Activated T-helper 1 cell treated with anti-CD3 and anti-CD28 coated beads, Interleukin-2, amount 50 U/mL, for 16 hours (primary cell): ENCODE measurements at regions not wholly inside any gene's neighbourhood (a gene's known extent, or its start where the extent isn't known, plus 50 kb on each side); places are given as distances from the start of the nearest gene placed in this dataset.

Experiments used
- DNase-seq, 2 donors: peaks; one replicate each; pipeline ENCODE4 v3.0.0-alpha.2; 2020; ENCODE audit warnings: low read depth in 1 of 2, low spot score in 1 of 2

- no peak for DNase-seq
Measured at GRCh38 chr22:48683640-48684039, 1144.0 kb downstream of the BRD1 start.

- DNase-seq, result no peak
Measured at GRCh38 chr22:48682504-48682903, 1145.2 kb downstream of the BRD1 start.

- no peak for DNase-seq
Measured at GRCh38 chr22:48680601-48681000, 1147.1 kb downstream of the BRD1 start.

DNA sequence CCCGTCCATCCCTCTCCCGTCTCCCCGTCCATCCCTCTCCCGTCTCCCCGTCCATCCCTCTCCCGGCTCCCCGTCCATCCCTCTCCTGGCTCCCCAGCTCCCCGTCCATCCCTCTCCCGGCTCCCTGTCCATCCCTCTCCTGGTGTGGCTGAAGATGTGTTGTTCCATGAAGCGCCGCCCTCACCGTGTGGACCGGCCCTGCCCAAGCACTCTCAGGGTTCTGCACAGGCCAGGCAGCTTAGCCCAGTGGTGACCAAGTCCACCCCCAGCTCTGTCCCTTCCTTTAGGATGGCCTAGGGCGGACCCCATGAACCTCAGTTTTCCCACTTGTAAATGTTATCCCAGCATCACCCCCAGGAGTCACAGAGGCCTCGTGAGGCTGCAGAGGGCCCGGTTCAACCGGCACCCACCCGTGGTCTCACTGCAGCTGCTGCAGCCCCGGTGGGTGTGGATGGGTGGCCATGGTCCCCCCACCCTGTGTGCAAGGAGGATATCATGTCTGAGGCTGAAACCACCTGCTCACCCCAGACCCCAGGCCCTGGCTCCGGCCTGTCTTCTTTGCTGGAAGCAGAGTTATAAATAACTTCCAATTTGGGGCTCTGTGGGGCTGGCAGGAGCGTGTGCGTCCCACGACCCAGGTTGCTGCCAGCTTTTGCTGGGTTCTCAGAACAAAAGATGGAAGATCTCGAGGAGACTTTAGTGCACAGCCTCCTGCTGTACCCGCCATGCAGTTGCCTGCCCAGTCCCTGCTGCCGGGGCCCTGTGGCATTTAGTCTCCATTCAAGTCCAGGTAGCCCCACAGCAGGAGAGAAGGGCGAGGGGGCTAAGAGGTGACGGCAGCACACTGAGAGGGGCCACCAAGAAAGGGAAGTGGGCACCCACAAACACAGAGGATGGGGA, 1147.8 kb downstream of the BRD1 start:
- DNase-seq, result no peak

DNA sequence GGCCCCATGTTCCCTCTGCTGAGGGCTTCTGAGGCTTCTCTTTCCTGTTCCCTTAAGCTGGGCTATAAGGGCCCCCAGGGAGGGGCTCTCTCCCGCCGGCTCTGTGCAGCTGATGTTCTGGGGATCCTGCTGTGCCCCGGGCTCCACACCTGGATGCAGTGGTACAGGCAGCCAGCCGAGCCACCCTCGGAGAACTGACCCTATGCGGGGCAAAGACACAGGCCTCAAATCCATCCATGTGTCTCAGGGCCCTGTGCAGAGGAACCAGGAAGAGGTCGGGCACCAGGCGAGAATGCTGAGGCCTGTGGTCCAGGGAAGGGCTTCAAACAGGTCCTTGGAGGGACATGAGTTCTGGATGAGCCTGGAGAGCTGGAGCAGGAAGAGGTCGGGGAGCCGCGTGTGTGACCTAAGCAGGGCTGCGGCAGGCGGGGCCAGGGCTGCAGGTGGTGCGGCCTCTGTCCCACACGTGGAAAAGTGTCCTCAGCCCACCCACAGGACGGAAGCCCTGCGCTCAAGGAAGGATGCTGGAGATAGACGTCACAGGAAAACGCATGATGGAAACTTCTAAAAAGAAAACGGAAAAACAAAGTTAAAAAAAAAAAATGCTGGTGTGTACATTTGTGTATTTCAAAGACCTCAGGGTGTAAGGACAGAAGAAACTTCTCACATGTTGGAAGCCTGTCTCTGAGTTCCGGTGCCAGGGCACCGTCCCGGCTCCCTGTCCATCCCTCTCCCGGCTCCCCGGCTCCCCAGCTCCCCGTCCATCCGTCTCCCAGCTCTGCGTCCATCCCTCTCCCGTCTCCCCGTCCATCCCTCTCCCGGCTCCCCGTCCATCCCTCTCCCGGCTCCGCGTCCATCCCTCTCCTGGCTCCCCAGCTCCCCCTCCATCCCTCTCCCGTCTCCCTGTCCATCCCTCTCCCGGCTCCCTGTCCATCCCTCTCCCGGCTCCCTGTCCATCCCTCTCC, 1149.2 kb downstream of the BRD1 start:
- DNase-seq, result no peak

DNA sequence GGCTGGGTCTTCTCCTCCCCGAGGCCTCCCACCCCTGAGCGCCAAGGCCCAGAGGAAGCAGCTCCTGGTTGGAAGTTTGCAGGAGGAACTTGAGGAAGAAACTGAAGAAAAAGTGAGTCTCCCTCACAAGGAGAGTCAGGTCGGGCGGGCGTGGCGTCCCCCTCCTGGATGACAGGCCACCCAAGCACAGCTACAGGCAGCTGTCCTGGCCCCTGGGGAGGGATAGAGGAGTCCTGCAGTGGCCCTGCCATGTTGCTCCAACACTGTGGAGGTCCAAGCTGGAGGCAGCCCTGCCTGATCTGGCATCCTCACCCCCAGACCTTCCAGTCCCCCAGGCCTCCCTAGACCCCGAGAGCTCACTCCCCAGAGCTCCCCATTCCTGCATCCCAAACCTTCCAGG, 1150.1 kb downstream of the BRD1 start:
- DNase-seq, result no peak

- no peak for DNase-seq
Measured at GRCh38 chr22:48677168-48677520, 1150.5 kb downstream of the BRD1 start.

GRCh38 chr22:48676266-48677167, 1151.2 kb downstream of the BRD1 start:
- DNase-seq, result no peak

- DNase-seq, result no peak
Measured at GRCh38 chr22:48675830-48676145, 1151.9 kb downstream of the BRD1 start.

- no peak for DNase-seq
Measured at GRCh38 chr22:48675141-48675829, 1152.4 kb downstream of the BRD1 start.

DNA sequence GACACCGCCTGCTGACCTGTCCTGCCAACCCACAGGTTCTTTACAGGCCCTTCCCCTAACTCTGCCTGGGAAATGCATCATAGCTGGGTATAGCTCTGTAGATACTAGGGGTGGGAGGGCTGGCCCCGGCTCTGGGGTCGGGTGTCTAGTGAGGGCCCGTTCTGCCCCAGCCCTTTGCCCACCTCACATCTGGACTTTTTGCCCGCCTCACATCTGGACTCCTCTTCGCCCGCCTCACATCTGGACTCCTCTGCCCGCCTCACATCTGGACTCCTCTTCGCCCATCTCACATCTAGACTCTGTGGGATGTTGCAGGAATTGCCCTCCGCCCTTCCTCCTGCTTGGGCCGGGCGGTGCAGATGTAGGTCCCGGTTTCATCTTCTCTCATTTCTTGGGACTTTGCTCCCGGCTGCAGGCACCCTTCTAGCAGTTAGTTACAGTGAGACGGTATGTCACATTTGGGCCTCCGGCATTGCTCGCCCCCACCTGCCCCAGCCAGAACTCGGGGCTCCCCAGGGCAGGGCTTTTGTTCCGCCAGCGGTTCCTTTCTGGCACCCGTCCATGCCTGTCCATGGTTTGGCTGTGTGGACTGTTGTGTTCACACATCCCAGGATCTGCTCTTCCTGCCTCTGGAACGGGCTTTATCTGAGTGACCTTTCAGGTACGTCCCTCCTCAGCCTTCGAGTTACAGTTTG, 1153.7 kb downstream of the BRD1 start:
- DNase-seq, result no peak

DNA sequence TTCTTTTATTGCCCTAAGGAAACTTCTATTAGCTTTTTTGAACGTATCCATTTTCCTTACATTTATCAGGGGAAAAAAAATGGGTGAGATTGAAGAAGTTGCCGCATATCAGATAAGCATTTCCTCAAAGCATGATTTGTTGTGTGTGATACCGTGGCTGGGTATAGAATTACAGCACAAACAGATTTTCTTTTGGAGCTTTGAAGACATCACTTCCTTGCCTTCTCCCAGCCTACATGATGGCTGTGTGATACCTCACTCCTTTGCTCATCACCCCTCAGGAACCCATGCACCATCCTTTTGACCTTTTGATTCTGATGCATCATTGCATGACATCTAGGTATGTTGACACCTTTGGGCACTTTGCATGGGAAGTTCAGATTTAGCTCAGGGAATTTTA, 1155.3 kb downstream of the BRD1 start:
- DNase-seq, result no peak

DNA sequence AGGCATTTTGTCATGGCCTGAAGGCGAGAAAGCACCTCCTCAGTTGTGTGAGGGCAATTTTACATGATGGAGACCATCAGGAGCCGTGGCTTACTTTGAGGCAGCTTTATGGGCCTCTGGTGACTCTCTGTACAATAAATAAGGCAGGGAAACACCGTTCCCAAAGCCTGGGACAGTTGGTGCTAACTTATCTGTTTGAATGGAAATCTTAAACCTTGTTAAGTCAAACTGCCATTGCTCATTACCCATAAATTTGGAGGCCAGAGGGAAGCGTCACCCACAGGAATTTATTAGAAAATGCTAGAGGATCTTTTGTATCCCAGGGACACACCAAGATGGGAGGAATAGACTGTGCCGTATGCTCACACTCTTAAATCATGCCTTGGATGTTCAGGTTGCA, 1156.9 kb downstream of the BRD1 start:
- no peak for DNase-seq

GRCh38 chr22:48669986-48670716, 1157.5 kb downstream of the BRD1 start:
- DNase-seq, result no peak

DNA sequence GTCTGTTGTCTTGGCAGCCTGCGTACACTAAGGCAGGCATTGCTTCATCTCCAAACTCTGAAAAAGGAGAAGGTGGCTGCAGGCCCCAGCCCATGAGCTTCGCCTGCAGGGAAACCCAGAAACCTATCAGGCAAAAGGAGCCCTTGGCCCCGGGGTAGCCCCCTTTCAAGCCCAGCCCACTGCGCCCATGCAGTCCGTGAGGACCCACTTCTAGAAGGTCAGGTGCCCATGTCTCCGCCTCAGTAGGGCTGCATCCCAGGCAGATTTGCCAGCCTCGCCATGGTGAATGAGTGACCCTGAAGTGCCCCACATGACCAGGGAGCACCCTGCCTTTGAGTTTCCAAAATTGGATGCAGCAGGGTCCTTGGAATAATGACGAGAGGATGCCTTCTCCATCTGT, 1158.4 kb downstream of the BRD1 start:
- no peak for DNase-seq

DNA sequence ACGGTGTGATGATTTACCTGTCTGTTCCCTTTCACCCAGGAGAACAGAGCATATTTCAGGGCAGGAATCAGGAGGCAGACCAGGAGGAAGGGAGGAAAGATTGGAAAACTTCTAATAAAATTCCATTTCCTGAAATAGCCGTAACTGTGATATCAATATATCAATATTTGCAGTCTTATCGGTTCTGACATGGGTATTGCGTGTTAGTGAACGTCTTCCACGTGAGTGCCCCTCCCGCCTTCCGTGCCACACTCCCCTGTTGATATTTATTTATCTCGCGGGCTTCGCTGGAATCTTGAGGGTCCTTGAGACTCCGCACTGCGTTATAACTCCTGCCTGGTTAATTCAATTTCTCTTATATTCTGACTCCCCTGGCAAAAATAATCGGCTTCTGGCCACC, 1160.4 kb downstream of the BRD1 start:
- no peak for DNase-seq

- no peak for DNase-seq
Measured at GRCh38 chr22:48666620-48667019, 1161.1 kb downstream of the BRD1 start.

GRCh38 chr22:48665311-48665995, 1162.2 kb downstream of the BRD1 start:
- no peak for DNase-seq

GRCh38 chr22:48664586-48664985, 1163.1 kb downstream of the BRD1 start:
- DNase-seq, result no peak
